AG08396 (cell line): ENCODE measurements at regions not wholly inside any gene's neighbourhood (a gene's known extent, or its start where the extent isn't known, plus 50 kb on each side); places are given as distances from the start of the nearest gene placed in this dataset.

ENCODE experiments used
- DNase-seq: peaks from one replicate; pipeline ENCODE4 v3.0.0; 2012; ENCODE audit warnings: low spot score, mixed read lengths

GRCh38 chr4:126233483-126233882 lies 918.7 kb downstream of the FAT4 start:
- no peak for DNase-seq

DNA sequence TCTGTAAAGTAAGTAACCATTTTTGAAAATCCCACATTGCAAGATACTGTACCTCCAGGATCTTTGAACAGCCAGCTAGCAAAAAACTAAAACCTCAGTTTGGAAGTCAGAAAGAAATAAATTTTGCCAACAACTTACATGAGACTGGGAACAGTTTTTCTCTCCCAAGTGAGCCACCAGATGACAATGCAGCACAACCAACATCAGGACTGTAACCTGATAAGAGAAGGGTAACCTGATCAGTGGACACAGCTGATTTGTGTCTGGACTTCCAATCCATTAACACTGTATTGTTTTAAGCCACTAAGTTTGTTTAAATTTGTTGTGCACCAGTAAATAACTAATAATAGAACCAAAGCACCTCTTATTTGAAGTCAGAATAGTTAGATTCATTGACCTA lies 923.3 kb downstream of the FAT4 start:
- no peak for DNase-seq

GRCh38 chr4:126241634-126242033 lies 926.9 kb downstream of the FAT4 start:
- no peak for DNase-seq

DNA sequence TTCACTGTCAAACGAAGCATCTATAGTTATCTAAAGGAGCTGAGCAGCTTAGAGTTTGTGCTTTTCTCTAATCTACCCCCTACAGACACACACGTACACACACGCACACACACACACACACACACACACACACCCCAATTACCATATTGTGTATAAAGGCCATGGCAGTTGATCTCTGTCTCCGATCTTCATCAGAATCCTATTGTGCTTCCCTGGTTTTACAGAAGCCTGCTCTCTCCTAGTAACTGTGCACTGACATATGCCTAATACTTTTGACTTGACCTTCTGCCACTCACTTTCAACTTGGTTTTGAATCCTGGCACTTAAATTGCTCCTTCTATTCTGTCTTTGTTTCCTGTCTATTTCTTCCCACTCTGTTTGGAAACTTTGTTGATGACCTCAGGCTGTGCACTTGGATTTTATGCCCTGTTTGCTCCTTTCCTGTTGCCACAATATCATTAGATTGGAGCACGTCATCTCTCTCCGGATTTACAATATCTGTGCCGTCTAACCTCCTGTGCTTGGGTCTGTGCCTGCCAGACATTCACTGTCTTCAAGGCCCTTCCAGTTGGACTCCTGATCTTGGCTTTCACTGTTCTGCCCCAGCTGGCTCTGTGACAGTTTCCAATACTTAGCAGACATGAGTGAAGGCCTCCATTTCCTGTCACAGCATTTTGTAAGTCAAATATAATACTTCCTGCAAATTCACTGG lies 928.1 kb downstream of the FAT4 start:
- DNase-seq, result no peak

DNA sequence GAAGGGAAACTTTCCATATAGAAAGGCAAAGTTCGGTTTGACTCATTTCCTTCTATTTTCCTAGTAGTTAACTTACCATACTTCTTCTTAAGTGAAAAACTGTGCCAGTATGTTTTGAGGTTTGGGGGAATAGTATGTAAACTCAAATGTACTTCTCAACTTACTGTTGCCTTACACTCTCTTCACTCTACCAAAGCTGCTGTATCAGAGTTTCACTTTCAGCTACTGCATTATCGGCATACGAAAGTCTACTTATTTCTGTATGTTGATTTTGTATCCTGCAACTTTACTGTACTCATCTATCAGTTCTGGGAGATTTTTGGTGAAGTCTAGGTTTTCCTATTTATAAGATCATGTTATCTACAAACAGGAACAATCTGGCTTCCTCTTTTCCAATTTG lies 932.7 kb downstream of the FAT4 start:
- no peak for DNase-seq

DNA sequence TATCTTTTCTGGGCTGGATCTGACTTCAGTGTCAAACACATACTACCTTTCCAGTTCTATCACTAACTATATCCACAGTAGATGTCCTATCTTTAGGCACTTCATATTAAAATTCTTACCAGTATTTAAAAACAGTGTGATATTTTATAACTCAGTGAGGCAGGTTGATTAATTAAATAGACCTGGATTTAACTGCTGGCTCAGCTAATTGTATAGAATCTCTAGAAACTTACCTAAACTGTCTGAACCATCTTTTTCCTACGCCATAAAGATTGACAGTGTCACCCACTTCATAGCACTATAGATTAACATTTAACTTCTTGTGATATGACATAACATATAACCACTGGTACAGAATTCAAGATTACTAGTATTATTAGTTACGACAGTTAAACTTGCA lies 935.3 kb downstream of the FAT4 start:
- DNase-seq, result no peak

- DNase-seq, result no peak
Measured at GRCh38 chr4:126251169-126251568, 936.4 kb downstream of the FAT4 start.

GRCh38 chr4:126262665-126263064 lies 947.9 kb downstream of the FAT4 start:
- DNase-seq, result no peak

DNA sequence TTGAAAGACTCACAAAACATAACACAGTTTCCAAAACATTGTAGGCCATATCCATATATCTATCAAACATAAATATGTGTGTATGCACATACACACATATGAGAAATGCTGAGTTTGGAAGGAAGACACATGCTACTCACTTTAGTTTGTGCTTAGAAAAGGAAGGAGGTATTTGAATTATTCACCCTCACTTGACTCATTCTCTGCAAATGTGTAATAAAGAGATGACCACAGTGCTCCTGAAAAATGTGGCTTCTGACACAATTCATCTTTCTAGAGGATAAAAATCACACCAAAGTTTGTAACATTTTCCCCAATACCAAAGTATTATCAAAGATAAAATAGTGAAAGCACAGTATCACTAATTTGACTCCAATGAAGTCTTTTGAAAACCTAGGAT lies 950.1 kb downstream of the FAT4 start:
- no peak for DNase-seq

GRCh38 chr4:126265888-126266287 lies 951.1 kb downstream of the FAT4 start:
- no peak for DNase-seq

DNA sequence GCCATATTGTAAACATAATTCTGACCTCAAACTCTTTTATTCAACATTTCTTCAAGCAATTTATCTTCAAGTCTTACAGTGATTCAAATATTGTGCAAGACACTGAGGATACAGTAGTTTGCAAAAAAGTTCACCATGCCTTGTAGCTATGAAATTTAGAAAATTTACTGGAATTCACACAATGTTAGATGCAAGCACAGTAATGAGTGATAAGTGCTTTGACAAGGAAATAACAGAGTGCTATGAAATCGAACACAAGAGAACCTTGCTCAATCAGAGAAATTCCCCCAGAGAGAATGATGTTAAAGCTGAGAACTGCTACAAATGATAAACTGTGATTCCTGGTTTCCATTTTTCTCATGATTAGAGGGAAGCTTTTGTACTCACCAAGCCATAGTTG lies 952.9 kb downstream of the FAT4 start:
- no peak for DNase-seq

DNA sequence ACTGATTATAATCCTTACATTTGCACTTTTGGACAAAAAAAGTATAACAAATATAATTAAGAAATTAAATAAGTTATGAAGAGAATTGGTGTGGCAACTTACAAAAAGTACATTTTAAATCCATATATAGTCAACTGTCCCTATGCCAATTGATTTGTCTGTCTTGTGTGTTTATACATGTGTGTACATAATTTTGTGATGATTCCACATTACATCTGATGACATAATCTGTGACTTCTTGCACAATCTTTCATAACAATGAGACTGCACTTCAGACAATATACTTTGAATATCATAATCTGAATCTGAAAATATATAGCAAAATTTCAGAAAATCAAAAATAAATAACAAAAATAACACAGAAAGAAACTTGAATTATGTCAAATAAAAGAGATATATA lies 953.4 kb downstream of the FAT4 start:
- no peak for DNase-seq

DNA sequence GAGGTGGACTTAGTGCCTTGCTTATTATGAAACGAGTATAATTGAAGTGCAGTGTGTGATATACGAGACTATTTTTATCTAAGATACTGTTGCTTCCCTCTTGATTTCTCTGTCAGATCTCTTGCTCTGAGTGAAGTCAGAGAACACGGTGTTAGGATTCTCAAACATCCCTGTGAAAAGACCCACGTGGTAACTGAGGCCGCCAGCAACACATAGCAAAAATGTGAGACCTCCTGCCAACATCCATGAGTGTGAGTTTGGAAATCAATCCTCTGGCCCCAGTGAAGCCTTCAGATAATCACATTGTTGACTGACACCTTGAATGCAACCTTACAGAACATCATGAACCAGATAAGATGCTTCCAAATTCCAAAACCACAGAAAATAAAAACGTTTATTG lies 954.4 kb downstream of the FAT4 start:
- DNase-seq, result no peak

DNA sequence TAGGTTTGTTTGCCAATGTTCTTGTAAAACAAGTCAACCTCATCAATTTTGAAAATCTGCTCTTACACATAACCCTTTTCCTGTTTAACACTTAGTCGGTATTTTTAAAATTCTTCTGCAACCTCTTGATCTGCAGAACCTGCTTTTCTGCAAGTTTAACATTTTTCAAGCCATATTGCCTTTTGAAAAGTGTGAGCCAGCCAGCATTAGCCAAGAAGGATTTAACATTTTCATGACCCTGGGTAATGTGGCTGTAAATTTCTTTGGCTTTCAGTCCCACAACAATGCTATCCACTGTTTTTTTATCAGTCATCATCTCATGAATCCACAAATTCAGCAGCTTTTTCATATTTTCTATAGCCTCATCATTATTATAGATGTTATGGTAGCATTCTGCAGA lies 956.5 kb downstream of the FAT4 start:
- DNase-seq, result no peak

- DNase-seq, result no peak
Measured at GRCh38 chr4:126273746-126274145, 959.0 kb downstream of the FAT4 start.

- no peak for DNase-seq
Measured at GRCh38 chr4:126291886-126292285, 977.1 kb downstream of the FAT4 start.

DNA sequence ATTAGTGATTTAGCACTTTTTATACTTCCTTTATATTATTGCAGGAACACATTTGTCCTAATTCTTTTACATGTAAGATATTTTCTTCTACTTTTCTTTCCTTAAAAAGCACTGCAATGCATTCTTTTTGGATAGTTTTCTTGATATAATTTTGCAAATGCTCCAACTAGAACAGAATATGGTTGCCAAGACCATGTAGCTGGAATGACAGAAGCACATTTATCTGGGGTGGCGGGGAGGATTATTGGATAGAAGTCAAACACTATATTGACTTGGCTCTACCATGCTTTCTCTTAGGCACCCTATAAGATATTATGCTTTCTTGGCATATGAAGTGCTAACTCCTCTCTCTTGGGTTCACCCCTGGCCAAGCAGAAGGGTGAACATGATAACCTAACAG lies 983.5 kb downstream of the FAT4 start:
- no peak for DNase-seq

DNA sequence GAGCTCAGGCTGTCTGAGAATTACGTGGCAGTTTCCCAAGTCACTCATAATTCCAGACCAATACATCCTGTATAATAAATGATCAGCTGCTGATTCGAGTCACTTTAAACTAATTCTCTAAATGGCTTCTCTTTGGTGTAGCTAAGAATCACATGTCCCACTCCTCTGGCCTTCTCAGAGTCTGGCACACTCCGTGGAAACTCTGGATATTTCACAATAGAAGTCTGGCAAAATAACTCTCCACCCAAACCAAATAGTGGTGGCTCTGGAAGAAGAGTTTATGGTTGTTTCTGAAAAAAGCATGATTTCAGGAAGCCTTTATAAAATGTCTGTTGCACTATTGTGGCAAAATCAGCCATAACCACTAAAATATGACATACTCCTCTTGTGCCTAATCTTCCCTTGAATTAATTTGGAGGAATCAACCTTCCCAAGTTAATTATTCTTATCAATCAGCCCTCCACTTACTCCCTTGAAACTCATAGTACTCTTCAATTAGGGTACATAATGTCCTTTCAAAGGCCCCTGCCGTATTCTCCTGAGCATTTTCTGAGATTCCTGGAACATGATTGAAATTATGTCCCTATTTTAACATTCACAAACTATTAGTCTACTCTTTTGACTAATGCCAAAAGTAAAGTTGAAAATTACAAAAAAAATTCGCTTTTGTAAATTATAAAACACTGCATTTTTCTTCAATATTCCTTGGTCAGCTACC lies 991.6 kb downstream of the FAT4 start:
- peak; percentile 2 for DNase-seq

DNA sequence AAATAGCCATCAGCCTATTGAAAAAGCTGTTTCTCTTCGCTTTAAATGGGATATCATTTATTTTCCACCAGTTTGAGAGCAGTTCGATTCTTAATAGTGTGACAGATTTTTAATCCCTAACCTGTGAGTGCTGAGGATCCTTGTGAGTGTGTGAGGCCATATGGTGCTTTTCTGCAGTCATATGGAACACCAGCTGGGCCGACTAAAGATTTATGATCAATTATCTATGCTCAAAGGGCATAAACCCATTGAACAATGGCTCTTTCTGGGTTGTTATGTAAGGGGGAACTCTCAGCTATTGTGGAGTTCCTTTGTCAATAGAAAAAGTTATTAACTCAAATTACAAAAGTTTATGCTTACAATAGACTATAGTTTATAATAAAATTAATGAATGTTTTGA lies 1003.6 kb downstream of the FAT4 start:
- no peak for DNase-seq

DNA sequence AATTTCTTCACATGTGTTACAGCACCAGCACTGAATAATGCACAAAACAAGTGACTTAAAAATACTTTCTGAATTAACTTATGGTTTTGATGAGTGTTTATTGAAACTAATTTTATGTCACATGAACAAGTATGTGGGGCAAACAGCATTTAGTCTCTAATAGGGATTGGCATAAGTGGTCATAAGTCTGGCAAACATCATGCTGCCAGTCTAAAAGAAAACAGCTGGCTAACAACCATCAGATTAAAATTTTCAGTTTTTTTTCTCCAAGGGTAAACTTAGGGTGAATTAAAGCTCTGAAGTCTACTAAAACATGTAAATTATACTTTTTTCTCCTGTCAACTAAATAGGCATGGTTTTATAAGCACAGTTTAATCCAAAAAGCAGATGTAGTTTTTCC lies 1014.2 kb downstream of the FAT4 start:
- no peak for DNase-seq

DNA sequence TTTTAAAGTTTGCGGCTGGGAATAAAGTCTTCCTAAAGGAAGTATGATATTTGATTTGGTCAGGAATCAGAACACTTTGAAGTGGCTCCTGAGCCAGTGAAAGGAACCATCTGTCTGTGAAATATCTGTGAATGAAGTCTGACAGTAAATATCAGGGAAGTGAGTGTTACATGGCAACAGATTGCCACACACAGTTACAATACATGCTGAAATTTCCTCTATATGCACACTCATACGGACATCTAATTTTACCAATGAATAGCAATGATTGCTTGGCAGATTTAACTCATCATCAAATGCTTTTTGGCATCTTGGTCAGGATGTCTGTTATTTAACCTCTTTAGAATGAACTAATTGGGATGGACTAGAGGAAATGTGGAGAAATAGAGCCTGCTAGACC lies 1023.8 kb downstream of the FAT4 start:
- DNase-seq, result no peak

DNA sequence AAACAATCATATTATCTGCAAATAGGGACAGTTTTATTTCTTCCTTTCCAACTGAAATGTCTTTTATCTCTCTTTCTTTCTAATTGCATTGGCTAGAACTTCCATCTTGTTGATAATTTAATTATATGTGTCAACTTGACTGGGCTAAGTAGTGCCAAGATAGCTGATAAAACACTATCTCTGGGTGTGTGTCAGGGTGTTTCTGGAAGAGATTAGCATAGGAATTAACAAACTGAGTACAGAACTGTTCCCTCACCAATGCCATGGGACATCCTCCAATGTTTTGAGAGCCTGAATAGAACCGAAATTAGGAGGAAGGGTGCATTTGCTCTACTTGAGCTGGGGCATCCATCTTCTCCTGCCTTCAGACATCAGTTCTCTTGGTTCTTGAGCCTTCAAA lies 1027.2 kb downstream of the FAT4 start:
- no peak for DNase-seq

- DNase-seq, result no peak
Measured at GRCh38 chr4:126344472-126344871, 1029.7 kb downstream of the FAT4 start.

DNA sequence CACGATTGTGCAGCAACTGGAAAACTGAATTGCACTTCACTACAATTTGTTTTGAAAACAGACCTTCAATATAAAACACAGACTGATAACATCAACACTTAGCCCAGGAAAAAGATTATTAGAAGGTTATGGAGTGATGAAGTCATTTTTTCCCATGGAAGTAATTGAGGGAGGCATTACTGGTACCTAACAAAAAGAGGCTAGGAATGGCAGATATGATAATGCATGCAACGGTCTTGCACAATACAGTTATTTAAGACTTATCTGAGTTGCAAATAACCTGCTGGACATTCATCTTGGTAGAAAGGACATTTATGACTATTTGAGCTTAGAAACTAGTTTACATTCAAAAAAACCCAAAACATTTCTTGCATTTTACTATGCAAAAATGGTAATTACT lies 1031.9 kb downstream of the FAT4 start:
- DNase-seq, result no peak
